ENCODE measurements at regions not wholly inside any gene's neighbourhood (a gene's known extent, or its start where the extent isn't known, plus 50 kb on each side); places are given as distances from the start of the nearest gene placed in this dataset.

DNA sequence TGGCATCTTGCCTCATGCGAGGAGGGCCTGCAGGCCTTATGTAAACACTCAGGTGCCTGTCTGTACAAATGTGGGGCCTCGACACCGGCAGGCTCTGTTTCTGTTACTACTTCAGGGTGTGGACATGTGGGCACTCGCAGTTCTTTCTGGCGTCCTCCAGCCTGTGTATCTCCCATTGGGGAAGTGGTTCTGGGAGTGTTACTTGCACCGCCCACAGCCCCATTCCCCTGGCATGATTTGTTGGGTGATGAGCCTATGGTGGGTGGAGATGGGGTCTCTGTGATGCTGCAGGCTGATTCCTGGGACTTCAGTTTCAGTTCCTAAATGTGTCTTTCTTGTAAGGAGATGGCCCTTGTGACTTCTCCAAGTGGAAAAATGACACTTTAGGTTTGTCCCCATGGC, 82.1 kb upstream of the PITX1 start:
- TF ChIP-seq, protein P1, sequence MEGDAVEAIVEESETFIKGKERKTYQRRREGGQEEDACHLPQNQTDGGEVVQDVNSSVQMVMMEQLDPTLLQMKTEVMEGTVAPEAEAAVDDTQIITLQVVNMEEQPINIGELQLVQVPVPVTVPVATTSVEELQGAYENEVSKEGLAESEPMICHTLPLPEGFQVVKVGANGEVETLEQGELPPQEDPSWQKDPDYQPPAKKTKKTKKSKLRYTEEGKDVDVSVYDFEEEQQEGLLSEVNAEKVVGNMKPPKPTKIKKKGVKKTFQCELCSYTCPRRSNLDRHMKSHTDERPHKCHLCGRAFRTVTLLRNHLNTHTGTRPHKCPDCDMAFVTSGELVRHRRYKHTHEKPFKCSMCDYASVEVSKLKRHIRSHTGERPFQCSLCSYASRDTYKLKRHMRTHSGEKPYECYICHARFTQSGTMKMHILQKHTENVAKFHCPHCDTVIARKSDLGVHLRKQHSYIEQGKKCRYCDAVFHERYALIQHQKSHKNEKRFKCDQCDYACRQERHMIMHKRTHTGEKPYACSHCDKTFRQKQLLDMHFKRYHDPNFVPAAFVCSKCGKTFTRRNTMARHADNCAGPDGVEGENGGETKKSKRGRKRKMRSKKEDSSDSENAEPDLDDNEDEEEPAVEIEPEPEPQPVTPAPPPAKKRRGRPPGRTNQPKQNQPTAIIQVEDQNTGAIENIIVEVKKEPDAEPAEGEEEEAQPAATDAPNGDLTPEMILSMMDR (IDR thresholded peaks at IDR 0.05) = no peak
- no peak for TF ChIP-seq POLR2A (IDR thresholded peaks at IDR 0.05)

Data from testis (tissue), 2 donors.